Heart left ventricle (tissue), 16 donors: ENCODE measurements at regions not wholly inside any gene's neighbourhood (a gene's known extent, or its start where the extent isn't known, plus 50 kb on each side); places are given as distances from the start of the nearest gene placed in this dataset.

Experiments
- ATAC-seq, 4 donors: fragments of 200-7000 bp; cut with Tn5 transposase; one replicate each; pipeline ENCODE4 v1.9.1; 2020 to 2022; ENCODE audit warnings: moderate library complexity in 4 of 4, mild to moderate bottlenecking in 3 of 4, moderate number of reproducible peaks in 1 of 4
- DNase-seq, 5 donors: peaks; one replicate each; pipeline ENCODE4 v3.0.0-alpha.2; 2020
- H3K27ac ChIP-seq, 12 donors: fragments of 200-600 bp; sonication (generic) in 4 of 12; one replicate each; pipeline versions ENCODE4 v1.5.0 to v1.8.0; 2016 to 2022; ENCODE audit warnings: mild to moderate bottlenecking in 2 of 12
- H3K27me3 ChIP-seq, 9 donors: fragments of 200-600 bp; sonication (generic) in 2 of 9; one replicate each; pipeline versions ENCODE4 v1.5.1 to v1.8.0; 2016 to 2022; ENCODE audit warnings: mild to moderate bottlenecking in 3 of 9
- H3K36me3 ChIP-seq, 9 donors: fragments of 200-600 bp; sonication (generic) in 2 of 9; one replicate each; pipeline versions ENCODE4 v1.5.0 to v1.8.0; 2018 to 2022; ENCODE audit warnings: mild to moderate bottlenecking in 2 of 9
- H3K4me1 ChIP-seq, 12 donors: fragments of 200-600 bp; sonication (generic) in 4 of 12; one replicate each; pipeline versions ENCODE4 v1.5.0 to v1.8.0; 2016 to 2022; ENCODE audit warnings: mild to moderate bottlenecking in 3 of 12
- H3K4me3 ChIP-seq, 12 donors: fragments of 200-600 bp; sonication (generic) in 4 of 12; one replicate each; pipeline versions ENCODE4 v1.5.0 to v1.8.0; 2017 to 2022; ENCODE audit warnings: mild to moderate bottlenecking in 9 of 12, moderate library complexity in 4 of 12
- H3K9me3 ChIP-seq, 12 donors: fragments of 200-600 bp; sonication (generic) in 4 of 12; one replicate each; pipeline versions ENCODE4 v1.5.0 to v1.8.0; 2016 to 2022; ENCODE audit warnings: mild to moderate bottlenecking in 1 of 12
- CTCF ChIP-seq, 12 donors: fragments of 200-600 bp; sonication (generic) in 4 of 12; IDR thresholded peaks; one replicate each; pipeline versions ENCODE4 v1.5.0 to v1.8.0; 2018 to 2022; ENCODE audit warnings: antibody characterized with exemption in 12 of 12, mild to moderate bottlenecking in 5 of 12
- POLR2A ChIP-seq, 2 donors: fragments of 450-650 bp; IDR thresholded peaks; one replicate each; pipeline ENCODE4 v1.6.1; 2017; ENCODE audit warnings: antibody characterized with exemption in 2 of 2, mild to moderate bottlenecking in 2 of 2, moderate library complexity in 2 of 2
- WGBS, 4 donors: extraction: QIAGEN DNeasy Blood & Tissue Kit in 2 of 4; methylation state at CpG; one replicate each; pipeline versions ENCODE4 v1.1.5 to v1.1.7; 2013 to 2018; 5-methylcytosine and 5-hydroxymethylcytosine counted together
- intact Hi-C, 10 donors: fragments of 100-400 bp; cut with DNase I; formaldehyde crosslinking; loops; one replicate each; pipeline versions ENCODE4 v1.11.1 to v1.14.2; 2022
- donor health status: ischemic (EF 13 %, LVEDD 7.1; RV severe dilation, severe dysfunction).
- donor health status: healthy with polysubstance abuse.
- donor health status: DM: no; HTN: yes; CAD: no.
- donor health status: DM: no; HTN: no; CAD: no.
- donor health status: ischemic (EF 25% LVEDD 6.9; RV normal size, moderate dysfunction).
- donor health status: ischemic (EF 25% LVEDD 5.7; RV mildly dilated, moderate dysfunction).
- donor health status: healthy.
- donor health status: DM: yes; HTN: yes; CAD: no.
- donor health status: ischemic (EF 35%, LVEDD 5.7; RV mildly dilated, moderate dysfunction).
- donor health status: nonischemic (EF 11% LVEDD 7.7; RV severe dilation, severe dysfunction).
- donor health status: DM: yes; HTN: yes; CAD: no.
- donor health status: PGD.
- donor health status: ischemic (EF 29% LVEDD 5.4; RV normal size, mild dysfunction).
- donor health status: nonischemic (EF 23%, LVEDD 6.1; RV moderate dilation, normal function).

- TF ChIP-seq CTCF (IDR thresholded peaks at IDR 0.05) = no peak
- no peak for TF ChIP-seq POLR2A (IDR thresholded peaks at IDR 0.05)
- no peak for ATAC-seq
- H3K27ac ChIP-seq = no peak overlapping the region
- no peaks in the 10 kb centered on the region for H3K4me1 ChIP-seq
- DNase-seq = no peak
- WGBS, 4 donors = 29 to 34% (median 32%) methylated on average over 4 of the region's 4 CpGs
- intact Hi-C loops = no loop called here
- peaks cover 0 to 7% (median 0%) of the 10 kb centered on the region in 12 donors for H3K9me3 ChIP-seq
- no peaks in the 10 kb centered on the region for H3K36me3 ChIP-seq
- no peak overlapping the region for H3K4me3 ChIP-seq
- peaks cover 0 to 7% (median 0%) of the 10 kb centered on the region in 9 donors for H3K27me3 ChIP-seq
Observed at GRCh38 chr18:54531402-54532065, 59.5 kb upstream of the DYNAP start.

- Histone ChIP-seq H3K4me3 (no peak overlapping the region), H3K36me3 (no peaks in the 10 kb centered on the region), H3K9me3 (peaks cover 0 to 7% (median 0%) of the 10 kb centered on the region in 12 donors), H3K4me1 (no peaks in the 10 kb centered on the region), H3K27me3 (peaks cover 0 to 7% (median 0%) of the 10 kb centered on the region in 9 donors), H3K27ac (no peak overlapping the region)
- TF ChIP-seq CTCF (IDR thresholded peaks at IDR 0.05) (no peak), POLR2A (IDR thresholded peaks at IDR 0.05) (no peak)
- intact Hi-C loops = no loop called here
- DNase-seq (no peak), ATAC-seq (no peak)
Observed at GRCh38 chr18:54532222-54532621, 58.8 kb upstream of the DYNAP start.

- no peak for TF ChIP-seq CTCF (IDR thresholded peaks at IDR 0.05)
- TF ChIP-seq POLR2A (IDR thresholded peaks at IDR 0.05) = no peak
- intact Hi-C loops = no loop called here
- no peaks in the 10 kb centered on the region for H3K4me1 ChIP-seq
- no peaks in the 10 kb centered on the region for H3K36me3 ChIP-seq
- 30 to 55% (median 50%) methylated on average over 1 of the region's 1 CpG for WGBS, 4 donors
- no peak overlapping the region for H3K27ac ChIP-seq
- ATAC-seq (no peak), DNase-seq (no peak)
- no peak overlapping the region for H3K4me3 ChIP-seq
- peaks cover 0 to 7% (median 0%) of the 10 kb centered on the region in 12 donors for H3K9me3 ChIP-seq
- peaks cover 0 to 7% (median 0%) of the 10 kb centered on the region in 9 donors for H3K27me3 ChIP-seq
Observed at GRCh38 chr18:54532962-54533361, 58.1 kb upstream of the DYNAP start.
